HG03520 (cell line): ENCODE measurements at regions not wholly inside any gene's neighbourhood (a gene's known extent, or its start where the extent isn't known, plus 50 kb on each side); places are given as distances from the start of the nearest gene placed in this dataset.
A peak's percentile ranks its signal among the peaks of the same experiment; 100 is the strongest.
"Not testable (repeated sequence)": the region's sequence is repeated elsewhere in the genome, so short reads cannot be mapped to it uniquely, and the experiment has no call there.

Source experiments
- ATAC-seq: cut with Tn5 transposase; IDR thresholded peaks from one replicate; pipeline ENCODE4 v1.9.1; 2021; ENCODE audit warnings: mild to moderate bottlenecking, moderate library complexity; ENCODE audit not compliant: unreplicated experiment

DNA sequence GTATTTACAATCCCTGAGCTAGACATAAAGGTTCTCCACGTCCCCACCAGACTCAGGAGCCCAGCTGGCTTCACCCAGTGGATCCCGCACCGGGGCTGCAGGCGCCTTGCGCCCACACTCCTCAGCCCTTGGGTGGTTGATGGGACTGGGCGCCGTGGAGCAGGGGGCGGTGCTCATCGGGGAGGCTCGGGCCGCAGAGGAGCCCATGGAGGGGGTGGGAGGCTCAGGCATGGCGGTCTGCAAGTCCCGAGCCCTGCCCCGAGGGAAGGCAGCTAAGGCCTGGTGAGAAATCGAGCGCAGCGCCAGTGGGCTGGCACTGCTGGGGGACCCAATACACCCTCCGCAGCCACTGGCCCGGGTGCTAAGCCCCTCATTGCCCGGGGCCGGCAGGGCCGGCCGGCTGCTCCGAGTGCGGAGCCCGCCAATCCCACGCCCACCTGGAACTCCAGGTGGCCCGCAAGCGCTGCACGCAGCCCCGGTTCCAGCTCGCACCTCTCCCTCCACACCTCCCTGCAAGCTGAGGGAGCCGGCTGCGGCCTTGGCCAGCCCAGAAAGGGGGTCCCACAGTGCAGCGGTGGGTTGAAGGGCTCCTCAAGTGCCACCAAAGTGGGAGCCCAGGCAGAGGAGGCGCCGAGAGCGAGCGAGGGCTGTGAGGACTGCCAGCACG lies 260.9 kb upstream of the BTG1 start:
- not testable (repeated sequence) for ATAC-seq

DNA sequence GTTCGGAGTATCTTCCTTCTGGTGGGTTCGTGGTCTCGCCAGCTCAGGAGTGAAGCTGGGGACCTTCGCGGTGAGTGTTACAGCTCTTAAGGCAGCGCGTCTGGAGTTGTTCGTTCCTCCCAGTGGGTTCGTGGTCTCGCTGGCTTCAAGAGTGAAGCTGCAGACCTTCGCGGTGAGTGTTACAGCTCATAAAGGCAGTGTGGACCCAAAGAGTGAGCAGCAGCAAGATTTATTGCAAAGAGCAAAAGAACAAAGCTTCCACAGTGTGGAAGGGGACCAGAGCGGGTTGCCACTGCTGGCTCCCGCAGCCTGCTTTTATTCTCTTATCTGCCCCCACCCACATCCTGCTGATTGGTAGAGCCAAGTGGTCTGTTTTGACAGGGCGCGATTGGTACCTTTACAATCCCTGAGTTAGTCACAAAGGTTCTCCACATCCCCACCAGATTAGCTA lies 260.2 kb upstream of the BTG1 start:
- ATAC-seq, result not testable (repeated sequence)

DNA sequence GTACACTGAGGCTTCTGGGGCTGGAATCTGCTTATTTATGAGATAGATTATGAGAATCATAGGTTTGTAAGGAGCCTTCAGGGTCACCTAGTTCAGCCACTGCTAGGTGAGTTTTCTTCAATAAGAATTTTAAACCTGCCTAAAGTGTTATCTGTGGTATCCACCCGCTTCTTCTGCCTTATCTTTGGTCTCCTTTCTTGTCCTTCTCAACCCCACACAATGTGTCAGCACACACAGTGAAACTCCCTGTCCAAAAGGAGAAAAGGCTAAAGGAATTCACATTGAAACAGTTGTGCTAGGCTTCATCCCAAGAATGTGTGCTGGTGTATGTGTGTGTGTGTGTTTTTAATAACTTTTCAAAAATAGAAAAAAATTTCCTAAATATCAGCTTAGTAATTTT lies 259.3 kb upstream of the BTG1 start:
- ATAC-seq, result no peak

DNA sequence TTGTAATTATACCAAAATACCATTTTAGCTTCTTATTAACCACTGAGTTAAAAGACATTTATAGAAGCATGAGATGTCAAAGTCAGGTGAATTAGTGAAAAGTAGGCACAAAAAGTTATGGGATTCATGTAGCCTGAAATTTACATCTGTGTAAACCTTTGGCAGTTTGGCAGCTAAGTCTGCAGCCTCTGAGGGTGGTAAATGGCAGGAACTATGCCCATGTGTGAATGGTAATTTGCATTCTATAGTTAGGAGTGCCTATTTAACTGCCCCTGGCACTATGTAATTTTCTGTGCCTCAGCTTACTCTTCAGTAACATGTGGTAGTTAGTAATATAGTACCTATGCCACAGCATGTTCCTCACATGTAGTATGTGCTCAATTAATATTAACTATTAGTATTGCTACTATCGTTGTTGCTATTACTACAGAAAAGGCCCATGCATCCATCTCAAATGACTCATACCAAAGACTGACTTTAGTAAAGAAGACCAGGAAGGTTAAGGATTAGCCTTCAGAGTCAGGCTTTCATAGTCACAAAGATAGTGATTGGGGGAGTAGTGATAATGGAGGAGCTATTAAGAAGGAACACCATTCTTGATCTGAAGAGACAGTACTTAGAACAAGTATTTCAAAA lies 258.7 kb upstream of the BTG1 start:
- no peak for ATAC-seq

DNA sequence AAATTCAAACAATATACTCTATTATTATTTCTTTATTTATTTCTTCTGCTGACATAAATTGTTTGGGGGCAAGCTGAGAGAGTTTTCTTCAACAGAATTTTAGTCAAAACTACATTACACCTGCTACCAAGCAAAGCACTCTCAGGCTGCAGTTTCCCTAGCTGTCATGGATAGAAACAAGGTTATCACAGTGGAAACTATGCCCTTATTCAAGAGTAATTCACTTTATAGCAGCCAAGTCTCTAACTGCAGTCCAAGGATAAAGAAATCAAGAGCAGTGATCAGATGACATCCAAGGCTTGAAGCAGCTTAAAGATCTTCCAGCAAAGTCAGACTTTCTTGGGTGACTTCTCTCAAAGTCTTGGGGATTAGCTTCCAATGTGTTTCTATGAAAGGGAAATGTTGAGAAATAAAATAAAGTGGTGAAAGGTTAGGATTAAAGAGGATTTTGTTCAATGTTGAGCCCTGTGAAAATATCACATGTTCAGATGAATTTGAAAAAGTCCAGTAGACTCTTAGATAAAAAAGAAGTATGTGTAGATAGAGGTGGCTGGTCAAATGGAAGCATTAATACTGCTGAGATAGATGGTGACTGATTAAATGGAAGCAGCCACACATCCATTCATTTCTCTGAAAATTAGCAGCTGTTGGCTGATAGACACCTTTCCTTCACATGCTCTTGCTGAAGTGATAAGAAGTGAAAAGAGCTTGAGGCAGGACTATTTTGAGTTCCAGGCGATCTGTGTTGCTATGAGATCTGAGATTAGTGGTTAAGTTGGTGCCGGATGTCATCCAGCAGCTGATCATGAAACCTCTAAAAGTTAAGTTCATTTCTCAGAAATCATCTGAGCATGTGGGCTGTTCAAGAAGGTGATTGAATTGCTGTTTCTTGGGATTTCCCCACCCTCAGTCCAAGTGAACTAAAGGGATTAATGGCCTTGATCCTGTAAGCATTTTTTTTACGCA lies 257.8 kb upstream of the BTG1 start:
- ATAC-seq, result peak; percentile 86

DNA sequence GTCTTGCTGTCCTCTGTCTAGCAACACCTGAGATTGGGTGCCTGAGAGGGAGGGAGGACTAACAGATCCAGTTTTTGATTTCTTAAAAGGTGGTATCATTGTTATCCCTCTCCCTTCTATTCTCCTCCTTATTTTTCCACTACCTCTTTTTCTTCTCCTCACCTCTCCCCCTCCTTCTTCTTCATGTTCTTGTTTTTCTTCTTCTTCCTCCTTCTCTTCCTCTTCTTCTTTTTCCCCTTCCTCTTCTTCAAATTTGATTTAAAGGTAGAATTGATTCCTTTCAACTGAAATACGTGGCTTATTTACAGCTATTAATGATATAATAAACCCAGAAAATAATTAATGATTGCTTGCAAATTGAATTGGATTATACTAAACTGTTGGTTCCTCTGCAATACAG lies 256.8 kb upstream of the BTG1 start:
- ATAC-seq, result no peak

DNA sequence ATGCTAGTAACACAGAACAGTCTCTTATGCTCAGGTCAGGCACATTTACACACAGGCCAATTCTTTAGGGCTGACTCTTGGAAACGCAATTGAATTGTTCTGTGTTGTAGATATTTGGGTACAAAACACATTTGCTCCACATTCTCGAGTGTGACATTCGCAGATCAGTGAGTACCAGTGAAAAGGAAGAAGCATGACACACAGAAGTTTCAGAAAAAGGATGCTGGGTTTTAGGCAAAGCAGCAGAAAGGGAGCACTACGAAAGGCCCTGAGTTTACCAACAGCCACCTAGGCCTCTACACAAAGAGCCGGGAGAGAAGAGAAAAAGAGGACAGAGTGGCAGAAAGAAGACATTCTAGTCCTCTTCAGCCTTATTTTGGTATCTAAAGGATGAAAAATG lies 254.4 kb upstream of the BTG1 start:
- no peak for ATAC-seq

DNA sequence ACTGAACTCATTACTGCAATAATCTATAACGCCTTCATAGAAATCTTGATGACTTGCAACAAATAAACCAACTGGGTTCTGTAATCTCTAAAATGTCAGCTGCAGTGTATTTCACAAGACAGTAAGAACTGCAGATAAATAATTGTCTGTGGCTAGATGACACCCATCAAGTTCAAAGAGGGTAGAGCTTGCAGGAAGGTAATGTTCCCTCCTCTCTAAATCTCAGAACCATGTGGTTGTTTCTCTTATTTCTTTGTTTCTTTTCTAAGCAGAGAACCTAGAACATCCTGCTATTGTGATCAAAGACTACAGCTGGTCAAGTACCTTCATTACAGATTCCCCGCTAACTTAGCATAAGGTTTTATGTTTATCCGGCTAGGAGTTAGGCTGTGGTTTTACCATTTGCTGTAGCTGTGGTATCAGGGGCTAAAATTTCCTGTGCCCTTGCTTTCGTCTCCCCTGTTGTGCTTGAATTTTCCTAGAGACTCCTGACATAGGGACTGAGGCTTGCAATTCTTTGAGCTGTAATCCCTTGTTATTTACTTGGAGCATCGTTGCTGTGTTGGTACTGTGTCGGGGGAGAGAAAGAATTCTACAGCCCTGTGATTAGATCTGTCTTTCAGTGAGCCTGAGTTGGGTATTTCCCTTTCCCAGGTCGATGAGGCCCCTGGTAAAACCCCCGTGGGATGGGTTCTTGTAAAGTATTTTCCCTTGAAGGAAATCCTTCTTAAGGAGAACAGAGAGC lies 253.1 kb upstream of the BTG1 start:
- ATAC-seq, result no peak

DNA sequence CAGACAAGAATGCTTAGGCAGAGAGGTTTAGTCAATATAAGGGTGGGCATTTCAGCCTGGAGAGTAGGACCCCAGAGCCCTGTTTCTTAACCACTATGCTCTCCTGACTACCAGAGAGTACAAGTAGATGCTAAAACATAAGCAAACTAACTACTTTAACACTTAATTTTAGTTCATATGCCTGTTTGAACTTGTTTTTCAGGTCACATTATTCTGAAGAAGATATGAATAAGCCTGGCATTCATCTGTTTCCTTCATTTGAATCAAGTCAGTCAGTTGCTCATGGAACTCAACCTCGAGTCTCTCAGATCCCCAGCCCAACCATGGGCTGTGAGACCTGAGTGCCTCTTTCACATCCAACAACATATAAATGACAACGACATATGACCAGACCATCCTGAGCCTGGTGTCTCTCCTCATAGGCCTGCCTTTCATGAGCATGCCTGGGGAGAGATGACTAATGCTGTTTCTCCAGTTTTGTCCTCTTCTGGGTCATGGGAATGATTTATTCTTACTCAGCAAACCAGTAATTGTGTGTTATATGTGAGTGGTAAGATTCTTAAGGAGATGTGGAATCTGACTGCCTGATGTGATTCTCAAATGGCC lies 251.1 kb upstream of the BTG1 start:
- ATAC-seq, result no peak

DNA sequence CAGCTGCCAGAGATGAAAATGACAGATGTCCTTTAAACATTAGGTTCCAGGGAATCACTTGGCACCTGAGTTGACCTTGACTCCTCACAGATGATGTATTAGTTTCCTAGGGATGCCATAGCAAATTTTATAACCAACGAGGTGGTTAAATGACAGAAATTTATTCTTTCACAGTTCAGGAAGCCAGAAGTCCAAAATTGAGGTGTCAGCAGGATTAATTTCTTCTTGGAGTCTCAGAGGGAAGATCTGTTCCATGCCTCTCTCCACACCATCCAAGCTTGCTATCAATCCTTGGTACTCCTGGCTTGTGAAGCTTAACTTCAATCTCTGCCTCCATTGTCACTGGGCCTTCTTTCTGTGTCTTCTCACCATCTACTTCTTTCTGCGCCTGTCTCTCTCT lies 249.7 kb upstream of the BTG1 start:
- ATAC-seq, result no peak

DNA sequence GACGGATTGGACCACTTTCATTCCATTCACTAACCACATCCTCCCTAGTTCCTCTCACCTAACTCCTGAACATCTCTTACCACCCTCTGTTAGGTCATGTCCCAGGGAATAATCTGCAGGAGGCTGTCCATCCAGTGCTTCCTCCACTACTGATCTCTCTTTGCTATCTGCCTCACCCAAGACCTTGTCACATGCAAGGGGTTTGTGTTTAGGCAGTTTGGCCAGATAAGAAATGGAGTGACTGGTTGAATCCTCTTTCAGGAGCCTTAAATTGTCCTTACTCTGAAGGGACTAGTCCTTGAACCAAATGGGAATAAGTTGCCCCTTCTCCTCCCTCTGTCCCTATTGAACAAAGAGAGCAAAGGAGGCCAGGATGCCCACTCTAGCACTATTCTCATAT lies 249.2 kb upstream of the BTG1 start:
- no peak for ATAC-seq

DNA sequence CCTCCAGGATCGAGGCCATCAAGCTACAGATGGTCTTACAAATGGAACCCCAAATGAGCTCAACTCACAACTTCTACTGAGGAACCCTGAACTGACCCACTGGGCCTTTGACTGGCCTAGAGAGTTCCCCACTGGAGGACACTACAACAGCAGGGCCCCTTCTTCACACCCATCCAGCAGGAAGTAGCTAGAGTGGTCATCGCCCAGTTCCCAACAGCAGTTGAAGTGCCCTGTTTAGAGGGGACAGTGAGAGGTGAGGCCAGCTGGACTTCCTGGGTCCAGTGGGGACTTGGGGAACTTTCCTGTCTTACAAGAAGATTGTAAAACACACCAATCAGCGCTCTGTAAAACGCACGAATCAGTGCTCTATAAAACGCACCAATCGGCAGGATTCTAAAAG lies 247.9 kb upstream of the BTG1 start:
- no peak for ATAC-seq

DNA sequence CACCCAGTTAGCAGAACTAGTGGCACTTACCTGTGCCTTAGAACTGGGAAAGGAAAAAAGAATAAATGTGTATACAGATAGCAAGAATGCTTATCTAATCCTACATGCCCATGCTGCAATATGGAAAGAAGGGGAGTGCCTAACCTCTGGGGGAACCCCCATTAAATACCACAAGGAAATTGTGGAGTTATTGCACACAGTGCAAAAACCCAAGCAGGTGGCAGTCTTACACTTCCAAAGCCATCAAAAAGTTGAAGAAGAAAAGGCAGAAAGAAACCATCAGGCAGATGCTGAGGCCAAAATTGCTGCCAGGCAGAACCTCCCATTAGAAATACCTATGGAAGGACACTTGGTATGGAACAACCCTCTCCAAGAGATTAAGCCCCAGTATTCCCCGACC lies 246.1 kb upstream of the BTG1 start:
- ATAC-seq, result not testable (repeated sequence)

DNA sequence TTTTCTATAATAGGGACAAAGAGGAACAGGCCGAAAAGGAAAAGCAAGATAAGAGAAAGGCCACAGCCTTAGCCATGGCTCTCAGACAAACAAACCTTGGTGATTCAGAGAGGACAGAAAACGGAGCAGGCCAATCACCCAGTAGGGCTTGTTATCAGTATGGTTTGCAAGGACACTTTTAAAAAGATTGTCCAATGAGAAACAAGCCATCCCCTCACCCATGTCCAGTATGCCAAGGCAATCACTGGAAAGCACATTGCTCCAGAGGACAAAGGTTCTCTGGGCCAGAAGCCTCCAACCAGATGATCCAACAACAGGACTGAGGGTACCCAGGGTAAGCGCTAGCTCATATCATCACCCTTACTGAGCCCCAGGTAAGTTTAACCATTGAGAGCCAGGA lies 243.8 kb upstream of the BTG1 start:
- no peak for ATAC-seq

DNA sequence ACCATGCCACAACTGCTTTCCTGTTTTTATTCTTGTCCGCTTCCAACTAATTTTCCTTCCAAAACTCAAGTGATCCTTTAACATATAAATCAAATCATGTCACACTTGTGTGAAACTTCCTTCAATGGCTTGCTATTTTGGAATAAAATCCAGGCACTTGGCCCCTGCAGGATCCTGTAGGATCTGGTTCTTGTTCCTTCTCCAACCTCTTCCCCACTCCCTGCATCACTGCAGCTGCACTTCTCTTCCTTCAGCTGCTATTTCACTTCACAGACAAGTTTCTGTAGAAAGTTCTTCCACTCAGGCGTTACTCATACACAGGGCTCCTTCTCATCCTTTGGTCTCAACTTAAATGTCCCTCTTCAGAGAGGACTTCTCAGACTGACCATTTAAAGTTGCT lies 239.7 kb upstream of the BTG1 start:
- no peak for ATAC-seq

DNA sequence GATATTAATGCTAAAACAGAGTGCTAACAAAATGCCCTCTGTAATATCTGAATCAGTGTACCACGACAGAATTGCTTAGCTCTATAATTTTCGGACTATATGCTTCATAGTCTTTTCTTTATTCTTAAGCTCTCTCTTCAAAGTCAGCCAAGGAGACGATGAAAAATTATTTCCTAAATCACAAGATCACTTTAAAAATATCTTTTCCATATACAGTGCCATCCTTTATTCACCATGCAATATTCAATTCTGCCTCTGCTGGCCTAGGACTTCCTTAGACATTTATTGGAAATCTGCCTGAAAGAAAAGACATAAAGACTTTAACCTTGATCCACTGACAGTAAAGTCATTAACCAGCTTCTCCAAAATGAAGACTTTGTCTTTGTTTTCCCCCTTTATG lies 238.9 kb upstream of the BTG1 start:
- no peak for ATAC-seq

DNA sequence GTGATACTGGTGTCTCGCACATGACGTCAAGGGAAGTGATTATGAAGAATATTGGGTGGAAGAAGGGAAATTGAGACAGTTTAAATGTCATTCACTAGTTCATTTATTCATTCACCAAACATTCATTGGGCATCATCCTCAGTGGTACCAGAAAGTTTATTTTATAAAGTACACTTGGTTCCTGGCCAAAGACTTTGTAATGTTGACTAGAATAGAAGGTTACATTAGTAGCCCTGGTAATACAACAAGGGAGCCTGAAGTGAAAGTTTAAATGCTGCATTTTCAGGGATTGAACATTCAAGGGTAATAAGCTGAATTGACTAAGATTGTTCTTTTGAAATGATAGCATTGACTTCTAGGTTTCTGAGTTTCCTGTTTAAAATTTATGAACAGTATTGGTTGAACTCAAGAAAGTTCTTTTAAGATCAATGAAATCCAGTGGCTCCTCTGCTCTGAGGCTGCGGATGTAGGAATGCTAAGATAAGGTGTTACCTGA lies 236.8 kb upstream of the BTG1 start:
- ATAC-seq, result no peak

DNA sequence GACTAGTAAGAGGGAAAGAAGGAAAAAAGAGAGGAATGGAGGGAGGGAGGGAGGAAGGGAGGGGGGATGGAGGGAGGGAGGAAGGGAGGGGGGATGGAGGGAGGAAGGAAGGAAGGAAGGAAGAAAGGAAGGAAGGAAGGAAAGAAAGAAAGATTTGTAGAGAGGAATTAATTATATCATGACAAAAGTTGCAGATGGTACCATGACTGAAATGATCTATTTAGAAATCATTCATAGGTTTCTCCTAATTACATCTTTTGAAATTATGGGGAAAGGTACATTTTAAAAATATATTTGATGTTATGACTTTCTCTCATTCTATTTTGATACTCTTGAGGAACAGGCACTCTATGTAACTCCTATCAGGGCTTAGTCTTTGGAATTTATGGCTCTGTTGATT lies 236.2 kb upstream of the BTG1 start:
- ATAC-seq, result no peak

DNA sequence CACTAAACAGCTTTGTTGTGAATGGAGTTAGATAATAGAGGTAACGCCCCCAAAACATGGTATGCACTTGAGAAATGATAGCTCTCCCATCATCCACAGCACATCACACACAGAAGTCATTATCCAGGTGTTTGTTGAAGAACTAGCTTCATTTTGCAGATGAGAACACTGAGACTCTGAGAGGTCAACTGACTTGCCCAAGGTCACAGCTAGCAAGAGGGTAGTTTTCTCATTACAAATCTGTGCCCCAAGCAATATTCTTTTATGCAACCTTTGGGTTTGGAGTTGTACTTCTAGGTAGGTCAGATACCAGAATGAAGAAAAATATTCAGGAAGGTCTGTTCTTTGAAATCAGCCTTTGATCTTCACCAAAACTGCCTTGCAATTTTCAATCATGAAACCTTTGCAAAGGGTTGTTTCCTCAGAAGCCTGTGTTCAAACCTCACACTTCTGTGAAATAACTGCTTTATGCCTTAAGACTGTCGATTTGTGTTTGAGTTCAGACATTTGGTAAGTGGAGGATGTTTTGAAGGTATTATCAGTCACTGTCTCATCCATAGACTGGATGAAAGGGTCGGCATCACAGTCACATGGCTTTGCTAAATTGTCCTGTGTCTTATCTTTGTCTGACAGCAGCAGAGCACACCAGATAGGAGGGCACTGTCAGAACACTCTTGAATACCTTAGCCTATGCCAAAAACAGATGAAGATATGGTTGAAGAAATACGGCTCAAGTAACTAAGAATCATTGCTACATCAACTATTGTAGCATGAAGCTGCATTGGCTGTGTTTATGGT lies 233.2 kb upstream of the BTG1 start:
- no peak for ATAC-seq

DNA sequence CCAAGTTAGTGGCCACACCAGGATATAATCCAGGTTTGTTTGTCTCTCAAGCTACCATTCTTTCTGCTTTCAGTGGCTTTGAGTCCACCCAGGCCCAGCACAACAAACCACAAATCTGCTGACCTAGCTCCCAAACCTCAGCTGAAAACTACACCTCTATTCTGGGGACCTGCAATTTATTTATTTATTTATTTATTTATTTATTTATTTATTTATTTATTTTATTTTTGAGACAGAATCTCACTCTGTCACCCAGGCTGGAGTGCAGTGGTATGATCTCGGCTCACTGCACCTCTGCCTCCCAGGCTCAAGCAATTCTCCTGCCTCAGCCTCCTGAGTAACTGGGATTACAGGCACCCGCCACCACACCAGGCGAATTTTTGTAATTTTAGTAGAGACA lies 229.9 kb upstream of the BTG1 start:
- ATAC-seq, result not testable (repeated sequence)
